H9 (cell line): ENCODE measurements at regions not wholly inside any gene's neighbourhood (a gene's known extent, or its start where the extent isn't known, plus 50 kb on each side); places are given as distances from the start of the nearest gene placed in this dataset.

ENCODE experiments used
- DNase-seq: peaks from one replicate; pipeline ENCODE4 v3.0.0-alpha.2; 2017
- H2AFZ ChIP-seq: one replicate; pipeline ENCODE4 v1.6.1; 2013; ENCODE audit warnings: mild to moderate bottlenecking, low read length, control low read depth, moderate library complexity
- H2AK5ac ChIP-seq: 2 replicates; pipeline ENCODE4 v1.6.1; 2013; ENCODE audit warnings: low read length, control low read depth, mixed read lengths; ENCODE audit not compliant: insufficient read length
- H2BK120ac ChIP-seq: one replicate; pipeline ENCODE4 v1.6.1; 2013; ENCODE audit warnings: low read depth, mild to moderate bottlenecking, low read length, control low read depth, inconsistent platforms; ENCODE audit not compliant: poor library complexity, severe bottlenecking
- H2BK12ac ChIP-seq: 2 replicates; pipeline ENCODE4 v1.6.1; 2013; ENCODE audit warnings: low read length, control low read depth, mixed read lengths, low read depth; ENCODE audit not compliant: insufficient read length
- H2BK15ac ChIP-seq: 2 replicates; pipeline ENCODE4 v1.6.1; 2013; ENCODE audit warnings: low read depth, low read length, control low read depth
- H2BK20ac ChIP-seq: one replicate; pipeline ENCODE4 v1.6.1; 2013; ENCODE audit warnings: low read depth, mild to moderate bottlenecking, low read length, control low read depth, inconsistent platforms; ENCODE audit not compliant: poor library complexity, severe bottlenecking
- H2BK5ac ChIP-seq: 2 replicates; pipeline ENCODE4 v1.6.1; 2013; ENCODE audit warnings: low read length, control low read depth, mixed read lengths; ENCODE audit not compliant: insufficient read length
- H3K14ac ChIP-seq: 2 replicates; pipeline ENCODE4 v1.6.1; 2013; ENCODE audit warnings: low read length, control low read depth; ENCODE audit not compliant: insufficient read depth
- H3K18ac ChIP-seq: 2 replicates; pipeline ENCODE4 v1.6.1; 2013; ENCODE audit warnings: low read depth, mild to moderate bottlenecking, mixed read lengths, low read length, control low read depth; ENCODE audit not compliant: insufficient read length
- H3K23ac ChIP-seq: 2 replicates; pipeline ENCODE4 v1.6.1; 2013; ENCODE audit warnings: low read length, control low read depth, mixed read lengths, low read depth; ENCODE audit not compliant: insufficient read length
- H3K23me2 ChIP-seq: 2 replicates; pipeline ENCODE4 v1.6.1; 2013; ENCODE audit warnings: low read depth, mild to moderate bottlenecking, mixed read lengths, low read length, control low read depth; ENCODE audit not compliant: insufficient read length, poor library complexity, severe bottlenecking
- H3K27ac ChIP-seq: 2 replicates; pipeline ENCODE4 v1.5.1; 2013; ENCODE audit warnings: low read length, control low read depth, mixed read lengths, low read depth; ENCODE audit not compliant: insufficient read length
- H3K27me3 ChIP-seq: 2 replicates; pipeline ENCODE4 v1.6.1; 2013; ENCODE audit warnings: low read length, control low read depth, inconsistent platforms; ENCODE audit not compliant: insufficient read depth
- H3K4ac ChIP-seq: 2 replicates; pipeline ENCODE4 v1.6.1; 2013; ENCODE audit warnings: low read depth, mild to moderate bottlenecking, control low read depth, inconsistent platforms, low read length, moderate library complexity
- H3K4me1 ChIP-seq: 2 replicates; pipeline ENCODE4 v1.6.1; 2013; ENCODE audit warnings: low read length, control low read depth, inconsistent platforms; ENCODE audit not compliant: insufficient read depth
- H3K4me2 ChIP-seq: 2 replicates; pipeline ENCODE4 v1.6.1; 2013; ENCODE audit warnings: low read length, control low read depth, mixed read lengths; ENCODE audit not compliant: insufficient read length, insufficient read depth
- H3K56ac ChIP-seq: 2 replicates; pipeline ENCODE4 v1.6.1; 2013; ENCODE audit warnings: low read depth, mild to moderate bottlenecking, mixed read lengths, low read length, control low read depth; ENCODE audit not compliant: insufficient read length
- H3K79me1 ChIP-seq: 2 replicates; pipeline ENCODE4 v1.6.1; 2013; ENCODE audit warnings: low read depth, mild to moderate bottlenecking, moderate library complexity, low read length, control low read depth, inconsistent platforms; ENCODE audit not compliant: insufficient read depth, poor library complexity, severe bottlenecking
- H3K79me2 ChIP-seq: 2 replicates; pipeline ENCODE4 v1.6.1; 2013; ENCODE audit warnings: low read length, control low read depth, inconsistent platforms; ENCODE audit not compliant: insufficient read depth
- H3K9ac ChIP-seq: 2 replicates; pipeline ENCODE4 v1.6.1; 2013; ENCODE audit warnings: low read length, control low read depth, mixed read lengths; ENCODE audit not compliant: insufficient read length; ENCODE audit errors: extremely low read depth
- H3K9me3 ChIP-seq: one replicate; pipeline ENCODE4 v1.6.1; 2013; ENCODE audit warnings: low read depth, low read length, inconsistent platforms; ENCODE audit not compliant: control insufficient read depth
- H3T11ph ChIP-seq: one replicate; pipeline ENCODE4 v1.6.1; 2013; ENCODE audit warnings: mild to moderate bottlenecking, low read length, control low read depth, inconsistent platforms
- H4K20me1 ChIP-seq: one replicate; pipeline ENCODE4 v1.6.1; 2013; ENCODE audit not compliant: control insufficient read depth, insufficient read length, insufficient read depth
- H4K5ac ChIP-seq: 2 replicates; pipeline ENCODE4 v1.6.1; 2013; ENCODE audit warnings: low read depth, mild to moderate bottlenecking, mixed read lengths, low read length, control low read depth; ENCODE audit not compliant: insufficient read length
- H4K8ac ChIP-seq: replicated peaks from 2 replicates; pipeline ENCODE4 v1.6.1; 2013; ENCODE audit warnings: low read length, control low read depth, mixed read lengths, low read depth; ENCODE audit not compliant: insufficient read length
- H4K91ac ChIP-seq: 2 replicates; pipeline ENCODE4 v1.6.1; 2013; ENCODE audit warnings: low read depth, mild to moderate bottlenecking, moderate library complexity, mixed read lengths, low read length, control low read depth; ENCODE audit not compliant: insufficient read length
- H3K27ac Mint-ChIP-seq, 3 experiments: 2 replicates in 2 of 3; 3 replicates in 1 of 3; pipeline ENCODE4 v1.8.0; 2020 to 2021; ENCODE audit warnings: mixed read lengths in 3 of 3, mild to moderate bottlenecking in 1 of 3, moderate library complexity in 1 of 3
- H3K27me3 Mint-ChIP-seq: 2 replicates; pipeline ENCODE4 v1.8.0; 2021; ENCODE audit warnings: low read depth, mild to moderate bottlenecking, moderate library complexity, mixed read lengths
- H3K36me3 Mint-ChIP-seq, 3 experiments: 2 replicates in 2 of 3; 3 replicates in 1 of 3; pipeline ENCODE4 v1.8.0; 2020 to 2021; ENCODE audit warnings: low read depth in 3 of 3, mixed read lengths in 3 of 3; ENCODE audit not compliant: insufficient read depth in 1 of 3
- H3K4me1 Mint-ChIP-seq, 2 experiments: 2 replicates each; pipeline ENCODE4 v1.8.0; 2020; ENCODE audit warnings: mixed read lengths in 2 of 2
- H3K4me3 Mint-ChIP-seq, 2 experiments: 2 replicates in 1 of 2; 3 replicates in 1 of 2; pipeline ENCODE4 v1.8.0; 2020 to 2021; ENCODE audit warnings: mild to moderate bottlenecking in 2 of 2, mixed read lengths in 2 of 2, moderate library complexity in 1 of 2
- H3K9me3 Mint-ChIP-seq, 2 experiments: 2 replicates in 1 of 2; 3 replicates in 1 of 2; pipeline ENCODE4 v1.8.0; 2020; ENCODE audit warnings: mild to moderate bottlenecking in 2 of 2, mixed read lengths in 2 of 2, moderate library complexity in 1 of 2
- WGBS: extraction: QIAGEN DNeasy Blood & Tissue Kit; methylation state at CpG from one replicate; pipeline ENCODE4 v1.1.7; 2013; ENCODE audit warnings: missing lambda C conversion rate, low lambda C conversion rate, mixed read lengths; ENCODE audit not compliant: insufficient read length; ENCODE audit errors: extremely low coverage; 5-methylcytosine and 5-hydroxymethylcytosine counted together
- TF ChIP-seq, protein P1 (sequence below): fragments of 200-600 bp; sonication (generic); conservative IDR thresholded peaks from 3 replicates; pipeline ENCODE4 v1.8.0; 2021; ENCODE audit warnings: antibody characterized with exemption, mild to moderate bottlenecking

DNA sequence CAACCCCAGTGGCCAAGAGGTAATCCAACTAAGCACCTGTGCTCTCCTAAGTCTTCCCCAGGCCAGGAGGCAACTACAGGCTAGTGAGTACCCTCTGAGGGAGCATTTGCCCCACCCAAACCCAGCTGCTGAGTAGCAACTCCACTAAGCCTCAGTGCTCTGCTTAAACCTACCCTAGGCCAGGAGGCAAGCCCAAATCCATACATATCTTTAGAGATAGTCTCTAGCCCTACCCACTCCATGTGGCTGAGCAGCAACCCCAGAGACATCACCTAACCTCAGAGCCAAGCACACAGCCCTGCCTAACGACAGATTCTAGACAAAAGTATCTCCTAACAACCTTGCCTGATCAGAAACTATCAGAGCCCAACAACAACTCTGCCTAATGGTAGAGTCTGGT lies 132.8 kb upstream of the TTC14 start:
- H3K9ac ChIP-seq: no peak overlapping the region
- H2BK5ac ChIP-seq: no peak overlapping the region
- H3K27me3 ChIP-seq: no peaks in the 10 kb centered on the region
- Mint-ChIP-seq H3K4me1 (no peaks in the 10 kb centered on the region; a peak in 1 of 4 replicates), H3K9me3 (no peaks in the 10 kb centered on the region), H3K27me3 (no peaks in the 10 kb centered on the region), H3K36me3 (no peaks in the 10 kb centered on the region), H3K4me3 (no peak overlapping the region), H3K27ac (peak overlapping the region in 1 of 3 experiments; percentile 18; a peak in 1 of 7 replicates)
- H2BK120ac ChIP-seq: no peak overlapping the region
- no peak overlapping the region for H3K14ac ChIP-seq
- TF ChIP-seq, protein P1, sequence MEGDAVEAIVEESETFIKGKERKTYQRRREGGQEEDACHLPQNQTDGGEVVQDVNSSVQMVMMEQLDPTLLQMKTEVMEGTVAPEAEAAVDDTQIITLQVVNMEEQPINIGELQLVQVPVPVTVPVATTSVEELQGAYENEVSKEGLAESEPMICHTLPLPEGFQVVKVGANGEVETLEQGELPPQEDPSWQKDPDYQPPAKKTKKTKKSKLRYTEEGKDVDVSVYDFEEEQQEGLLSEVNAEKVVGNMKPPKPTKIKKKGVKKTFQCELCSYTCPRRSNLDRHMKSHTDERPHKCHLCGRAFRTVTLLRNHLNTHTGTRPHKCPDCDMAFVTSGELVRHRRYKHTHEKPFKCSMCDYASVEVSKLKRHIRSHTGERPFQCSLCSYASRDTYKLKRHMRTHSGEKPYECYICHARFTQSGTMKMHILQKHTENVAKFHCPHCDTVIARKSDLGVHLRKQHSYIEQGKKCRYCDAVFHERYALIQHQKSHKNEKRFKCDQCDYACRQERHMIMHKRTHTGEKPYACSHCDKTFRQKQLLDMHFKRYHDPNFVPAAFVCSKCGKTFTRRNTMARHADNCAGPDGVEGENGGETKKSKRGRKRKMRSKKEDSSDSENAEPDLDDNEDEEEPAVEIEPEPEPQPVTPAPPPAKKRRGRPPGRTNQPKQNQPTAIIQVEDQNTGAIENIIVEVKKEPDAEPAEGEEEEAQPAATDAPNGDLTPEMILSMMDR: no peak
- H3K79me2 ChIP-seq: no peaks in the 10 kb centered on the region
- no peak for DNase-seq
- no peak overlapping the region for H3K56ac ChIP-seq
- no peak overlapping the region for H4K8ac ChIP-seq
- no peaks in the 10 kb centered on the region for H3K4me1 ChIP-seq
- no peak overlapping the region for H2BK15ac ChIP-seq
- no peak overlapping the region for H4K91ac ChIP-seq
- H3K4me2 ChIP-seq: no peak overlapping the region
- no peak overlapping the region for H4K5ac ChIP-seq
- WGBS: no CpG with 5 or more reads among the region's 1 CpG
- H3K18ac ChIP-seq: no peak overlapping the region
- no peak overlapping the region for H2BK12ac ChIP-seq
- H3K4ac ChIP-seq: no peak overlapping the region
- H2AK5ac ChIP-seq: no peak overlapping the region
- no peak overlapping the region for H3K23ac ChIP-seq
- H4K20me1 ChIP-seq: peaks cover 3% of the 10 kb centered on the region
- H3T11ph ChIP-seq: no peak overlapping the region
- H3K23me2 ChIP-seq: no peaks in the 10 kb centered on the region
- no peak overlapping the region for H2AFZ ChIP-seq
- no peak overlapping the region for H3K27ac ChIP-seq
- H3K79me1 ChIP-seq: no peaks in the 10 kb centered on the region
- H3K9me3 ChIP-seq: no peaks in the 10 kb centered on the region
- no peak overlapping the region for H2BK20ac ChIP-seq
